Tibial artery (tissue), 4 donors: ENCODE measurements at regions not wholly inside any gene's neighbourhood (a gene's known extent, or its start where the extent isn't known, plus 50 kb on each side); places are given as distances from the start of the nearest gene placed in this dataset.

ENCODE experiments used
- DNase-seq, 2 donors: peaks; one replicate each; pipeline ENCODE4 v3.0.0-alpha.2; 2019
- H3K27ac ChIP-seq, 2 donors: fragments of 200-600 bp; sonication (generic) in 1 of 2; 1 replicate in 1 of 2; 2 replicates in 1 of 2; pipeline ENCODE4 v1.5.1; 2018 to 2019; ENCODE audit warnings: mild to moderate bottlenecking in 1 of 2
- H3K27me3 ChIP-seq, 2 donors: fragments of 200-600 bp; sonication (generic) in 1 of 2; one replicate each; pipeline versions ENCODE4 v1.5.1 to v1.6.0; 2016 to 2019
- H3K36me3 ChIP-seq, 3 donors: fragments of 200-600 bp; sonication (generic) in 2 of 3; one replicate each; pipeline ENCODE4 v1.5.1; 2016 to 2019; ENCODE audit warnings: mild to moderate bottlenecking in 2 of 3
- H3K4me1 ChIP-seq, 4 donors: fragments of 200-600 bp; sonication (generic) in 2 of 4; 1 replicate in 3 of 4; 2 replicates in 1 of 4; pipeline ENCODE4 v1.5.1; 2016 to 2019
- H3K4me3 ChIP-seq, 2 donors: fragments of 200-600 bp; sonication (generic) in 1 of 2; 1 replicate in 1 of 2; 2 replicates in 1 of 2; pipeline ENCODE4 v1.5.1; 2018 to 2019; ENCODE audit warnings: mild to moderate bottlenecking in 2 of 2
- H3K9me3 ChIP-seq, 3 donors: fragments of 200-600 bp; sonication (generic) in 1 of 3; one replicate each; pipeline ENCODE4 v1.5.1; 2016 to 2019
- CTCF ChIP-seq, 2 experiments: fragments of 200-600 bp in 1 of 2; fragments of 450-650 bp in 1 of 2; IDR thresholded peaks; one replicate each; pipeline ENCODE4 v1.5.1; 2017 to 2019; ENCODE audit warnings: antibody characterized with exemption in 2 of 2, mild to moderate bottlenecking in 1 of 2, moderate library complexity in 1 of 2
- intact Hi-C: fragments of 100-400 bp; cut with DNase I; formaldehyde crosslinking; loops from one replicate; pipeline ENCODE4 v1.15.0; 2023; ENCODE audit warnings: low total_unique reads

DNA sequence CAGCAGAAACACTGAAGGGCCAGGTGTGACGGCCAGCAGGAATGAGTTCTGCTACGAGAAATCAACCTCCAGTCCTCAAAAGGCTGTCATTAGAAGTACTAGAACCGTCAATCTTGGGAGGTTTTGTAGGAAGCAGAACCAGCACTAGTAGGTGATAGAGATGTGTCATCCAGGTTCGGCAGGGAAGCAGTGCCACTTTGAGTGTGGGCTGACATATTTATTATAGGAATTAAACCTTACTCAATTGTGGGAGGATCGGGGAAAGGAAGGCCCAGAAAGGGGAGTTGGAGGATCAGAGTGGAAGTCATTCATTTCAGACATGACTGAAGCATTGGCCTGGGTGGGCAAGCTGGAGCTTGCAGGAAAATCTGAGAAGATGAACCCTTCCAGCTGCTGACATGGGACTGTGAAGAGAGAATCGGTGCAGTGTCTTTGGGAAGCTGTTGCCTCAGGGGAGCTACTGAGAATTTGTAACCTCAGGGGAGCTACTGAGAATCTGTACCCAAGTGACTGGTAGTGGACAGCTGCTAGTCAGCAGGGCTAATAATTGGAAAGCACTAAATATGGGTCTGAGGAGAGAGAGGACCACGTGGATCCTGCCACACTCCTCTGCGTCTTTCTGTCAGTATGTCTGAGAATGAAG is 177.4 kb downstream of the SPRY1 start:
- H3K36me3 ChIP-seq: no peaks in the 10 kb centered on the region
- H3K27me3 ChIP-seq: no peaks in the 10 kb centered on the region
- H3K27ac ChIP-seq: no peak overlapping the region
- H3K4me1 ChIP-seq: peaks cover 0 to 5% (median 2%) of the 10 kb centered on the region in 4 donors
- H3K9me3 ChIP-seq: no peaks in the 10 kb centered on the region
- TF ChIP-seq CTCF (IDR thresholded peaks at IDR 0.05): no peak
- H3K4me3 ChIP-seq: no peak overlapping the region
- intact Hi-C loops: no loop called here
- no peak for DNase-seq

DNA sequence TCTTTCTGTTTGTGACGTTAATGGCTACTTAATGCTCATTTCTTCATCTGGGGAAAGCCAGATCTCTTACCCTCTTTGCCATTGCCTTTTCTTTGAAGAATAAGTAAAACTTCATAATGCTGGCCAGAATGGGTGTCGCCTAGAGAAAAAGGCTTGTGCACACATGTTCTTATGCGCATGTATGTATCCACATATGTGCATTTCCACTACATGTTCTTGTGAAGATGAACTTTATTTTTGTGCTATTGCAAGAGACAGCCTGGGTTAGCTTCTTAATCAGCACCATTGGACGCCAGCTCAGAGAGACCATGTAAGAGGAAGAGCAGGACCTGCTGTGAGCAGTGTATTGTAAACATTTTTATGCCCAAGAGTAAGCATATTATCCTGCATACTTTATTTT is 178.7 kb downstream of the SPRY1 start:
- intact Hi-C loops: no loop called here
- no peak for TF ChIP-seq CTCF (IDR thresholded peaks at IDR 0.05)

GRCh38 chr4:123577225-123577906 is 180.8 kb downstream of the SPRY1 start:
- Histone ChIP-seq H3K9me3 (peaks cover 0 to 11% (median 0%) of the 10 kb centered on the region in 3 donors), H3K27me3 (no peaks in the 10 kb centered on the region), H3K27ac (no peak overlapping the region), H3K36me3 (no peaks in the 10 kb centered on the region), H3K4me3 (no peak overlapping the region), H3K4me1 (peaks cover 0 to 14% (median 4%) of the 10 kb centered on the region in 4 donors)
- intact Hi-C loops: no loop called here
- DNase-seq: no peak
- no peak for TF ChIP-seq CTCF (IDR thresholded peaks at IDR 0.05)

More for the DNA sequence above, 178.7 kb downstream of the SPRY1 start:
- no peak for DNase-seq
- Histone ChIP-seq H3K9me3 (no peaks in the 10 kb centered on the region), H3K36me3 (no peaks in the 10 kb centered on the region), H3K27ac (no peak overlapping the region), H3K27me3 (no peaks in the 10 kb centered on the region), H3K4me3 (no peak overlapping the region), H3K4me1 (peaks cover 0 to 11% (median 4%) of the 10 kb centered on the region in 4 donors)

- H3K36me3 ChIP-seq: no peaks in the 10 kb centered on the region
- intact Hi-C loops: no loop called here
- peaks cover 0 to 14% (median 4%) of the 10 kb centered on the region in 4 donors for H3K4me1 ChIP-seq
- no peak overlapping the region for H3K27ac ChIP-seq
- no peaks in the 10 kb centered on the region for H3K27me3 ChIP-seq
- no peak overlapping the region for H3K4me3 ChIP-seq
- TF ChIP-seq CTCF (IDR thresholded peaks at IDR 0.05): no peak
- no peak for DNase-seq
- H3K9me3 ChIP-seq: peaks cover 0 to 11% (median 0%) of the 10 kb centered on the region in 3 donors
Measured at GRCh38 chr4:123578276-123579029, 181.9 kb downstream of the SPRY1 start.

- H3K36me3 ChIP-seq: no peaks in the 10 kb centered on the region
- H3K27ac ChIP-seq: no peak overlapping the region
- peaks cover 0 to 11% (median 0%) of the 10 kb centered on the region in 3 donors for H3K9me3 ChIP-seq
- peaks cover 0 to 14% (median 4%) of the 10 kb centered on the region in 4 donors for H3K4me1 ChIP-seq
- intact Hi-C loops: no loop called here
- H3K27me3 ChIP-seq: no peaks in the 10 kb centered on the region
- TF ChIP-seq CTCF (IDR thresholded peaks at IDR 0.05): no peak
- no peak overlapping the region for H3K4me3 ChIP-seq
- no peak for DNase-seq
Measured at GRCh38 chr4:123579961-123580360, 183.4 kb downstream of the SPRY1 start.
